HG03460 (cell line): ENCODE measurements at regions not wholly inside any gene's neighbourhood (a gene's known extent, or its start where the extent isn't known, plus 50 kb on each side); places are given as distances from the start of the nearest gene placed in this dataset.
"Not testable (repeated sequence)": the region's sequence is repeated elsewhere in the genome, so short reads cannot be mapped to it uniquely, and the experiment has no call there.

Source experiments
- ATAC-seq: cut with Tn5 transposase; IDR thresholded peaks from one replicate; pipeline ENCODE4 v1.9.1; 2021; ENCODE audit not compliant: unreplicated experiment

- no peak for ATAC-seq
These were observed 193.0 kb downstream of the TXNL1 start for GRCh38 chr18:56445422-56445821.

GRCh38 chr18:56444201-56444600 lies 194.2 kb downstream of the TXNL1 start:
- no peak for ATAC-seq

GRCh38 chr18:56443166-56443907 lies 195.1 kb downstream of the TXNL1 start:
- no peak for ATAC-seq

- ATAC-seq = not testable (repeated sequence)
These were observed 199.9 kb downstream of the TXNL1 start for GRCh38 chr18:56438480-56438879.

GRCh38 chr18:56436651-56437050 lies 201.7 kb downstream of the TXNL1 start:
- no peak for ATAC-seq

- no peak for ATAC-seq
These were observed 204.5 kb downstream of the TXNL1 start for GRCh38 chr18:56433919-56434318.

- ATAC-seq = no peak
These were observed 206.8 kb downstream of the TXNL1 start for GRCh38 chr18:56431551-56431950.

GRCh38 chr18:56423626-56424025 lies 214.8 kb downstream of the TXNL1 start:
- no peak for ATAC-seq

GRCh38 chr18:56421647-56422046 lies 216.7 kb downstream of the TXNL1 start:
- no peak for ATAC-seq

GRCh38 chr18:56420868-56421267 lies 217.5 kb downstream of the TXNL1 start:
- not testable (repeated sequence) for ATAC-seq

GRCh38 chr18:56414357-56414756 lies 224.0 kb downstream of the TXNL1 start:
- no peak for ATAC-seq

- ATAC-seq = no peak
These were observed 224.5 kb downstream of the TXNL1 start for GRCh38 chr18:56413862-56414261.

- no peak for ATAC-seq
These were observed 225.4 kb downstream of the TXNL1 start for GRCh38 chr18:56412951-56413350.

GRCh38 chr18:56409736-56410135 lies 228.7 kb downstream of the TXNL1 start:
- no peak for ATAC-seq

- ATAC-seq = no peak
These were observed 230.7 kb downstream of the TXNL1 start for GRCh38 chr18:56407646-56408180.

- ATAC-seq = no peak
These were observed 235.4 kb downstream of the TXNL1 start for GRCh38 chr18:56402872-56403516.

- ATAC-seq = no peak
These were observed 244.5 kb downstream of the TXNL1 start for GRCh38 chr18:56393870-56394269.

GRCh38 chr18:56391931-56392590 lies 246.3 kb downstream of the TXNL1 start:
- no peak for ATAC-seq

GRCh38 chr18:56390626-56391025 lies 247.8 kb downstream of the TXNL1 start:
- ATAC-seq = no peak

- ATAC-seq = no peak
These were observed 249.2 kb downstream of the TXNL1 start for GRCh38 chr18:56389190-56389589.

GRCh38 chr18:56388571-56388970 lies 249.8 kb downstream of the TXNL1 start:
- no peak for ATAC-seq

GRCh38 chr18:56386856-56387255 lies 251.5 kb downstream of the TXNL1 start:
- ATAC-seq = no peak
